ENCODE measurements at regions not wholly inside any gene's neighbourhood (a gene's known extent, or its start where the extent isn't known, plus 50 kb on each side); places are given as distances from the start of the nearest gene placed in this dataset.

DNA sequence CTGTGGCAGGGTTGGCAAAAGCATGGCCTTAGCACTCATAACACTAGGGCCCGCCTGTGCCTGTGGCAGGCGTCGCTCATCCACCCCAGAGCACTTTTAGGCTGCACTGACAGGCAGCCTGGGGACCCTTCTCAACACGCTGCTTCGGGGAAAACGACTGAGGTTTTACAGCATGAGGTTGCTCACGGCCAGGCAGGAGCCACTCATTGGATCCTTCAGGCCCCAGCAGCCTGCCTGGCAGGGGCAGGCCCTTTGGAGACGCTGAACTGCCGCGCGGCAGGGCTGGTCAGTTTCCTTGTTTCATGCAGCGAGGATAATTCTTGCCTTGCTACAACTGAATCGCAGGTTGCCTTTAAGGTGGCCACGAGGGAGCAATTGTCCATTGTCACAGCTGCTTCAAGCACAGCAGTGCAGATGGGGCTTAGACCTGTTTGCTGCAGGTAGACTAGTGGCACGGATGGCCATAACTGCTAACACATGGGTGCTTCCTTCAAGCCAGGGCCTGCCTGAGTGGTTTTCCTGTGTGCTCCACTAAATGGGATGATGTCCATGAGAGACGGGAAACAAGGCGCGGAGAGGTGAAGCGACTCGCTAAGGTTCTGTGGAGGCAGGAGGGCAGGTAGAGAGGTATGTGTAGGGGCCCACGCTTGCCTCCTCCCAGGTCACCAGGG, 49.9 kb upstream of the HS6ST1 start:
- DNase-seq (ENCODE audit: low read depth, low spot score): no peak
- ChIA-PET POLR2A (no interaction called here), CTCF (no interaction called here)
- TF ChIP-seq, protein P1, sequence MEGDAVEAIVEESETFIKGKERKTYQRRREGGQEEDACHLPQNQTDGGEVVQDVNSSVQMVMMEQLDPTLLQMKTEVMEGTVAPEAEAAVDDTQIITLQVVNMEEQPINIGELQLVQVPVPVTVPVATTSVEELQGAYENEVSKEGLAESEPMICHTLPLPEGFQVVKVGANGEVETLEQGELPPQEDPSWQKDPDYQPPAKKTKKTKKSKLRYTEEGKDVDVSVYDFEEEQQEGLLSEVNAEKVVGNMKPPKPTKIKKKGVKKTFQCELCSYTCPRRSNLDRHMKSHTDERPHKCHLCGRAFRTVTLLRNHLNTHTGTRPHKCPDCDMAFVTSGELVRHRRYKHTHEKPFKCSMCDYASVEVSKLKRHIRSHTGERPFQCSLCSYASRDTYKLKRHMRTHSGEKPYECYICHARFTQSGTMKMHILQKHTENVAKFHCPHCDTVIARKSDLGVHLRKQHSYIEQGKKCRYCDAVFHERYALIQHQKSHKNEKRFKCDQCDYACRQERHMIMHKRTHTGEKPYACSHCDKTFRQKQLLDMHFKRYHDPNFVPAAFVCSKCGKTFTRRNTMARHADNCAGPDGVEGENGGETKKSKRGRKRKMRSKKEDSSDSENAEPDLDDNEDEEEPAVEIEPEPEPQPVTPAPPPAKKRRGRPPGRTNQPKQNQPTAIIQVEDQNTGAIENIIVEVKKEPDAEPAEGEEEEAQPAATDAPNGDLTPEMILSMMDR (IDR thresholded peaks at IDR 0.05; ENCODE audit: insufficient read depth, low read length, missing control alignments): no peak
- no peak overlapping the region for H3K4me3 ChIP-seq (ENCODE audit: low read depth, low read length)

- ChIA-PET CTCF (no interaction called here), POLR2A (no interaction called here)
- H3K4me3 ChIP-seq (ENCODE audit: low read depth, low read length): no peak overlapping the region
- TF ChIP-seq, protein P1 (IDR thresholded peaks at IDR 0.05; ENCODE audit: insufficient read depth, low read length, missing control alignments): no peak
- DNase-seq (ENCODE audit: low read depth, low spot score): no peak
Observed at GRCh38 chr2:128369108-128369555, 50.5 kb upstream of the HS6ST1 start.

DNA sequence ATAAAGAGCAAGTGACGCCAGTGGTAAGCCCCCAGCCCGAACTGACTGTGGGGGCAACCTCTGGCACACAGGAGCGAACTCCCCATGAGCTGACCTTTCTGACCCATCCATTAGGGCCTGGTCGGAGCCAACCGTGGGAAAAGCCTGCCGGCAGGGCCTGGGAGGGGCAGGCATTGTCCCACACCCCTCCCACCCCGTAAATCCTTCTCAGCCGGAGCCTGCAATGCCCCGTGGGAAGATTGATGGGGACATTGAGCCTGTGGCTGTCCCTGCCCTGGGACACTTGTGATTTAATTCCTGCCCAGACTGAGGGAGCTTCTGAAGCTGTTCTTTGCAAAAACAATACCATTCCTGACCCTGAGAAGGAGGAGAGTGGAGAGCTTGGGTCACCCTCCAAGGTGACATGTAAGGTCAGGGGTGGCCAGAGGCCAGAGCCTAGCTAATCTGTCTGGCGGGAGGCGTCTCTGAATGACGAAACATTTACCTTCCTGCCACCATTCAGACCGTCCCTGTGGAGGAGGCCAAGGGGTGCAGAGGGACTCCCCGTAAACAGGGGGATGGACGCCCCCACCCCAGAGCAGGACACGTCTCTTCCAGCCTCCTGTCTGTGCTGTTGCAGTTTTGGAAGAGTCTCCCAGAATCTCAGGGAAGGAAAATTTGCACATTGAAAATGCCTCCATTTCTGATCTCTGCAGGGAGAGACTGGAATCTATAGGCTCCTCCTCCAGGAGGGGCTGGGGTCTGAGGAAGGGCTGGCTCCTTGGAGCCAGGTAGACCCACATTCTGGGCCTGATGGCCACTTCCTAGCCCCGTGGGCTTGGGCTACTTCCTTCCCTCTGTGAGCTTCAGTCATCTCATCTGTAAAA, 51.2 kb upstream of the HS6ST1 start:
- DNase-seq (ENCODE audit: low read depth, low spot score): no peak
- no peak overlapping the region for H3K4me3 ChIP-seq (ENCODE audit: low read depth, low read length)
- TF ChIP-seq, protein P1 (IDR thresholded peaks at IDR 0.05; ENCODE audit: insufficient read depth, low read length, missing control alignments): no peak
- ChIA-PET CTCF (no interaction called here), POLR2A (no interaction called here)

DNA sequence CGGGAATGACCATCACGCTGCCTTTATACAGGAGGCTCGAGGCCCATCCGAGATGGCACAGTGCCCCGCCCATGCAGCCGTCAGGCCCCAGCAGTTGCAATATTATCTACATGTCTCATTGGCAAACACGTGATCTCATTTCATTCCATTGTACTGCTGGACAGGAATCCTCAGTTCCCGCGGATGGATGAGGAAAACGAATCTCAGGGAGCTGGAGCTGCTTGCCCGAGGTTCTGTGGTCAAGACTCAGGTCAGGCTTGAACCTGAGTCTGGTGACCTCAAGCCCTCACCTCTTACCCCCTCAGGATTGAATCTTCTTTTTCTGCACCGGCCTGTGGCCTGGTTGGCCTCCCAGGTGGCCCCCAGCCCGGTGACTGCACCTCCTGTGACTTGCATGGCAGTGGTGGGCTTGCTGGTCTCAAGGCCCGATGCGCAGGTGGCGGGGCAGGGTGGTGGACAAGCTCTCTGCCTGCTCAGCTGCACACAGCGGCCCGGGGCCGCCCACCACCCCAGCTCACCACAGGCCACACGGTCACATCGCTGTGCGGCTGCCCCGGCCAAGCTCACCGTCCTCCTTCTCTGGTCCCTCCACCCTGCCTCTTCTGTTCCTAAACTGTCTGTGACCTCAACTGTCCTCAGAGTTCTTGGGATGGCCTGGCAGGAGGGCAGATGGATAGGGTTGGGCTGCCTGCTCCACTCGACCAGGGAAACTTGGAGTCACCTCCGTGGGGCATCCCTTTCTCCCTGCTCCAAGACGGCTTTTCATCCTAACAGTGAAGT, 52.0 kb upstream of the HS6ST1 start:
- H3K4me3 ChIP-seq (ENCODE audit: low read depth, low read length): no peak overlapping the region
- CTCF ChIA-PET: no interaction called here
- TF ChIP-seq, protein P1 (IDR thresholded peaks at IDR 0.05; ENCODE audit: insufficient read depth, low read length, missing control alignments): no peak
- DNase-seq (ENCODE audit: low read depth, low spot score): no peak
- POLR2A ChIA-PET: interaction anchor here (0.7 kb wide), 1 partner anchor 1972 kb away, joined by 3 read pairs; the partner anchor contains the start of gene IMP4

DNA sequence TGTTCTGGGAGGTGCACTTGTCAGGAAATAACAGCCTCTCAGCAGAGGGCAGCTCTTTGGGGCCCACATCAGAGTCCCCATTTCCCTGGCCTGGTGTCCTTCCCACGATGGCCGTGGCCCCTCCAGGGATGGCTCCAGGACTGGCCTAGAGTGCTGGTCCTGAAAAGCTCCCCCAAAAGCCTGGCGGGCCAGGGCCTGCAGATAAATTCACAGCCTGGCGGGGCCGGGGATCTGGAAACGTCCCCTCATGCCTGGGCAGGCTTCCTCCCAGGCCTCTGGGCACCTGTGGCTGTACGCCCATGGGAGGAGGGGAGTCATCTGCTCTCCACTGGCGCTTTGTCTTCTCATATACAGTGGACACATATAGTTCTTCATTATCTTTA, 52.6 kb upstream of the HS6ST1 start:
- no peak for DNase-seq (ENCODE audit: low read depth, low spot score)
- TF ChIP-seq, protein P1 (IDR thresholded peaks at IDR 0.05; ENCODE audit: insufficient read depth, low read length, missing control alignments): no peak
- ChIA-PET CTCF (no interaction called here), POLR2A (interaction anchor here (0.7 kb wide), 1 partner anchor 1971 kb away, joined by 3 read pairs; the partner anchor contains the start of gene IMP4)
- no peak overlapping the region for H3K4me3 ChIP-seq (ENCODE audit: low read depth, low read length)

All from AG04449 (cell line).